ENCODE measurements at regions not wholly inside any gene's neighbourhood (a gene's known extent, or its start where the extent isn't known, plus 50 kb on each side); places are given as distances from the start of the nearest gene placed in this dataset.

- no peak for ATAC-seq (ENCODE audit: low read depth)
- H3K36me3 ChIP-seq (replicated peaks in 1 of 2; ENCODE audit: control extremely low read depth in 1 of 2, control insufficient read depth in 1 of 2, extremely low read depth in 1 of 2, insufficient read depth in 2 of 2, low read length in 1 of 2), result no peaks in the 10 kb centered on the region
- CTCF ChIA-PET, result no interaction called here
Observed at GRCh38 chrX:30085571-30085970, 129.8 kb upstream of the MAGEB2 start.

GRCh38 chrX:30111431-30111830 is 103.9 kb upstream of the MAGEB2 start:
- WGBS (ENCODE audit: insufficient coverage), result 100% methylated on average over 1 of the region's 2 CpGs
- H2AFZ ChIP-seq (ENCODE audit: insufficient read depth, low read depth, low read length, poor library complexity, severe bottlenecking), result no peak overlapping the region
- DNase-seq, result no peak
- Mint-ChIP-seq H3K4me3 (no peak overlapping the region), H3K4me1 (no peaks in the 10 kb centered on the region), H3K27ac (no peak overlapping the region), H3K27me3 (no peaks in the 10 kb centered on the region), H3K9me3 (ENCODE audit: insufficient read depth) (no peaks in the 10 kb centered on the region)
- no peaks in the 10 kb centered on the region for H3K9me3 ChIP-seq (ENCODE audit: control extremely low read depth in 1 of 3, control insufficient read depth in 2 of 3, insufficient read depth in 1 of 3, low read length in 2 of 3)
- H4K20me1 ChIP-seq (ENCODE audit: control insufficient read depth, insufficient read depth, low read length, poor library complexity, severe bottlenecking), result no peaks in the 10 kb centered on the region
- no peak for ATAC-seq (ENCODE audit: low read depth)
- TF ChIP-seq EZH2 (IDR thresholded peaks at IDR 0.05; ENCODE audit: borderline replicate concordance, insufficient read depth, low read depth, low read length, poor library complexity, severe bottlenecking), result no peak
- TF ChIP-seq CTCF (IDR thresholded peaks at IDR 0.05), result no peak
- ChIA-PET CTCF (no interaction called here), POLR2A (no interaction called here)
- H3K9ac ChIP-seq (ENCODE audit: low read length), result no peak overlapping the region
- H3K36me3 ChIP-seq (replicated peaks in 1 of 2; ENCODE audit: control extremely low read depth in 1 of 2, control insufficient read depth in 1 of 2, extremely low read depth in 1 of 2, insufficient read depth in 2 of 2, low read length in 1 of 2), result no peaks in the 10 kb centered on the region
- H3K27ac ChIP-seq (ENCODE audit: low read length in 2 of 2), result no peak overlapping the region
- no peaks in the 10 kb centered on the region for H3K27me3 ChIP-seq (replicated peaks in 1 of 4; ENCODE audit: control extremely low read depth in 1 of 4, control insufficient read depth in 3 of 4, insufficient read depth in 4 of 4, low read length in 3 of 4)
- no peaks in the 10 kb centered on the region for H3K79me2 ChIP-seq (ENCODE audit: control insufficient read depth, insufficient read depth, low read length)
- H3K4me2 ChIP-seq (replicated peaks; ENCODE audit: low read depth, low read length, poor library complexity, severe bottlenecking), result no peak overlapping the region
- intact Hi-C loops (cut with micrococcal nuclease), result no loop called here
- no peaks in the 10 kb centered on the region for H3K4me1 ChIP-seq (ENCODE audit: control insufficient read depth in 2 of 2, insufficient read depth in 2 of 2, low read length in 2 of 2)
- H3K4me3 ChIP-seq (ENCODE audit: control extremely low read depth in 1 of 5, extremely low read depth in 1 of 5, insufficient read depth in 1 of 5, low read depth in 2 of 5, low read length in 4 of 5), result no peak overlapping the region

More at GRCh38 chrX:30085571-30085970, 129.8 kb upstream of the MAGEB2 start:
- no peak overlapping the region for H3K27ac Mint-ChIP-seq
- H3K4me2 ChIP-seq (replicated peaks; ENCODE audit: low read depth, low read length, poor library complexity, severe bottlenecking), result no peak overlapping the region
- H3K4me1 Mint-ChIP-seq, result no peaks in the 10 kb centered on the region
- no peaks in the 10 kb centered on the region for H3K27me3 Mint-ChIP-seq
- no peaks in the 10 kb centered on the region for H3K4me1 ChIP-seq (ENCODE audit: control insufficient read depth in 2 of 2, insufficient read depth in 2 of 2, low read length in 2 of 2)
- H3K9me3 Mint-ChIP-seq (ENCODE audit: insufficient read depth), result no peaks in the 10 kb centered on the region
- no peaks in the 10 kb centered on the region for H4K20me1 ChIP-seq (ENCODE audit: control insufficient read depth, insufficient read depth, low read length, poor library complexity, severe bottlenecking)
- H2AFZ ChIP-seq (ENCODE audit: insufficient read depth, low read depth, low read length, poor library complexity, severe bottlenecking), result no peak overlapping the region
- no peaks in the 10 kb centered on the region for H3K9me3 ChIP-seq (ENCODE audit: control extremely low read depth in 1 of 3, control insufficient read depth in 2 of 3, insufficient read depth in 1 of 3, low read length in 2 of 3)
- H3K79me2 ChIP-seq (ENCODE audit: control insufficient read depth, insufficient read depth, low read length), result no peaks in the 10 kb centered on the region
- no peak overlapping the region for H3K9ac ChIP-seq (ENCODE audit: low read length)
- TF ChIP-seq CTCF (IDR thresholded peaks at IDR 0.05) (no peak), EZH2 (IDR thresholded peaks at IDR 0.05; ENCODE audit: borderline replicate concordance, insufficient read depth, low read depth, low read length, poor library complexity, severe bottlenecking) (no peak)
- intact Hi-C loops (cut with micrococcal nuclease), result no loop called here
- no peaks in the 10 kb centered on the region for H3K27me3 ChIP-seq (replicated peaks in 1 of 4; ENCODE audit: control extremely low read depth in 1 of 4, control insufficient read depth in 3 of 4, insufficient read depth in 4 of 4, low read length in 3 of 4)
- POLR2A ChIA-PET, result no interaction called here
- DNase-seq, result no peak
- no CpG with 5 or more reads among the region's 1 CpG for WGBS (ENCODE audit: insufficient coverage)
- H3K27ac ChIP-seq (ENCODE audit: low read length in 2 of 2), result no peak overlapping the region
- H3K4me3 ChIP-seq (ENCODE audit: control extremely low read depth in 1 of 5, extremely low read depth in 1 of 5, insufficient read depth in 1 of 5, low read depth in 2 of 5, low read length in 4 of 5), result no peak overlapping the region
- H3K4me3 Mint-ChIP-seq, result no peak overlapping the region

Data from B cell (primary cell).